Activated naive CD4-positive, alpha-beta T cell treated with anti-CD3 and anti-CD28 coated beads, Interleukin-2, amount 50 U/mL, for 24 hours (primary cell): ENCODE measurements at regions not wholly inside any gene's neighbourhood (a gene's known extent, or its start where the extent isn't known, plus 50 kb on each side); places are given as distances from the start of the nearest gene placed in this dataset.
"Not testable (repeated sequence)": the region's sequence is repeated elsewhere in the genome, so short reads cannot be mapped to it uniquely, and the experiment has no call there.

Source experiments
- H3K27ac Mint-ChIP-seq: one replicate; pipeline ENCODE4 v1.8.0; 2021; ENCODE audit warnings: mild to moderate bottlenecking, mixed read lengths
- H3K27me3 Mint-ChIP-seq: one replicate; pipeline ENCODE4 v1.8.0; 2021; ENCODE audit warnings: mixed read lengths
- H3K36me3 Mint-ChIP-seq: one replicate; pipeline ENCODE4 v1.8.0; 2021; ENCODE audit warnings: mixed read lengths
- H3K4me1 Mint-ChIP-seq: one replicate; pipeline ENCODE4 v1.8.0; 2021; ENCODE audit warnings: mixed read lengths
- H3K4me3 Mint-ChIP-seq: one replicate; pipeline ENCODE4 v1.8.0; 2021; ENCODE audit warnings: mild to moderate bottlenecking, mixed read lengths
- H3K9me3 Mint-ChIP-seq: one replicate; pipeline ENCODE4 v1.8.0; 2021; ENCODE audit warnings: mixed read lengths

DNA sequence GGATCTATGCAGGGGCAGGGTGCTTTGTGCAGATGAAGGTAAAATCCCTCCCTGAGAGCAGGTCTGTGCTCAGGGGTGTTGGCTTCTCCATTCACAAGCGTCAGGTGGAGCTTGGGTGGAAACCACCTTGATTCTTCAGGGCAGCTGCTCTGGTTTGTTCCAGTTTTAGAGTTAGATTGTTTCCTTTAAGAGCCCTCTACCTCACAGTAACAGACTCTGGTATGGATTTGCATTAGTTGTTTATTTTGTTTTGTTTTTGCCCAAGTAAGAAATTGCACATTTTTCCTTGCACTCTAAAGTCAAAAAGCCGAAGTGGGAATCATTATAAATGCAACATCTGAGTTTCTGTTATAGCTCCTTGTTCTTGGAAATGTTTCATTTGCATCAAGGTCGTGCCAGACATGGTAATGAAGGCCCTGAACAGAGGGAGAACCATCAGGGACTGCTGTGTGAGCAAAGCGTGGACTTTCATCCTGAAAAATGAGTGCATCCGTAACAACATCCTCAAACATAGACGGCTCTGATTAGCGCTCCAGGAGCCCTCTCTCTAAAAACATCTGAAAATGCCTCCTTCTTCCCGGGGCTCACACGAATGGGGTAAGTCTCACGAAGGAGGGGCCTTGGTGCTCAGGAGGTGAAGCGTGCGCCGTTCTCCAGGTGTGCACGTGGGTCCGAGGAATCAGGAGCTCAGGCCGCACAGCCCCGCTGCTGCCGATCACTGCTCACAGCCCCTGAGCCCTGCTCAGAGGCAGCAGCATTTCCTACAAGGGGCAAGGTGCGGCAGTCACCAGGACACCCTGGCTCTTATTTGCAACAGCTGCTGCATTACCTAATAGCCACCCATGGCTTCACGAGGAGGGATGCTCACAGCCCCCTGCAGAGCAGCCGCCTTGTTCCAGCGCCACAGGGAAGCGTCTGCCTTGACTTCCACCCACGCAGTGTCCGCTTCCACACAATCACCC is 396.7 kb upstream of the ANKRD20A1 start:
- H3K4me3 Mint-ChIP-seq, H3K27me3 Mint-ChIP-seq, H3K4me1 Mint-ChIP-seq, H3K27ac Mint-ChIP-seq, H3K9me3 Mint-ChIP-seq, H3K36me3 Mint-ChIP-seq: not testable (repeated sequence)

DNA sequence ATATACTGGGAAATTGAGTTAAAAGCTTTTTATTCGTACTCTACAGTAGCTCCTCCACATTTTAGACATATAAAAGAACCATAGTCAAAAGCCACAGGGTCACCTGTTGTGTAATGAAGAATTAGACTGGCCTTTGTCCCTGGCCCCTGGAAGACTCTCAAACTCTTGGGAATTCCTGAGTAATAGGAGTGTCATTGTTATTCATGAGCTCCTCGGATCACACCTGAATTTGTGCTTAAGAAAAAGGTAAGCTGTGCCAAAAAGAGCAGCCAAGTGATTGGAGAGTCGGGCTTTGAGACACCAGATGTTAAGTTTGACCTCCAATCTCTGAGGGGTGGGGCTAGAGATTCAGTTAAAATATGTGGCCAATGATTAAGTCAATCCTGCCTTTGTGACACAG is 405.8 kb upstream of the ANKRD20A1 start:
- not testable (repeated sequence) for H3K27ac Mint-ChIP-seq, H3K4me1 Mint-ChIP-seq, H3K36me3 Mint-ChIP-seq, H3K9me3 Mint-ChIP-seq, H3K4me3 Mint-ChIP-seq, H3K27me3 Mint-ChIP-seq

DNA sequence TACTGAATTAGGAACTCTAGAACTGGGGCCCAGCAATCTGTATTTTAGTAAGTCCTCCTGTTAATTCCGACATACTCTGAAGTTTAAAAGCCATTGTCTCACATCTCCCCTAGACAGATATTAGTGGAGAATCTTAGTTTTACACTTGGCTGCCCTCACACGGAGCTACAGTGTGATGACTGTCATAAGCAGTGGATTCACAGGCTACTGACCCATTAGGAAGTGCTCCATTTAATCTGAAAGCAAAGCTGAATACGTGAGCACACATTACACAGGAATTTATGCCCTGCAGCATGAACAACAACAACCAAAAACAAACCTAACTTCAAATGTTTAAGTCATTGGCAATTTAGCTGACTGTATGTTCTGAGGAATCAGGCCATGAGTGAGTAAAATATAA is 416.4 kb upstream of the ANKRD20A1 start:
- not testable (repeated sequence) for H3K27ac Mint-ChIP-seq, H3K4me3 Mint-ChIP-seq, H3K9me3 Mint-ChIP-seq, H3K36me3 Mint-ChIP-seq, H3K4me1 Mint-ChIP-seq, H3K27me3 Mint-ChIP-seq

DNA sequence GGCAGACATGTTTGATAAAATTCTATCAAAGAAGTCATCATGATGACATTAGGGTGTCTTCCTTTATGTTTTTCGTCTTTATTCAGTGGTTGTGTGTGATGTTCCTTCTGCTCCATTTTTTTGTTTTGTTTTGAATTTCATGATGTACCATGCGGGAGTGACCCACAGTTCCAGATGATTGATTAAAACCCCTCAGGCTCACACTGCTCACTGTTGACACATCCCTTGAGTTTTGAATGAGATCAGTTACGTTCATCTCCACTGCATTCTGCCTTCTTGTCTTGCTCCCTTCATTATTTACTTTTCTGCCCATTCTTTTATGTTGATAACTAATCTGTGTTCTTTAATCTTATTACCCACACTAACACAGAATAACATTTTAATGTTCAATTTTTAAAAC is 421.7 kb upstream of the ANKRD20A1 start:
- H3K27ac Mint-ChIP-seq, H3K4me3 Mint-ChIP-seq, H3K36me3 Mint-ChIP-seq: not testable (repeated sequence)

DNA sequence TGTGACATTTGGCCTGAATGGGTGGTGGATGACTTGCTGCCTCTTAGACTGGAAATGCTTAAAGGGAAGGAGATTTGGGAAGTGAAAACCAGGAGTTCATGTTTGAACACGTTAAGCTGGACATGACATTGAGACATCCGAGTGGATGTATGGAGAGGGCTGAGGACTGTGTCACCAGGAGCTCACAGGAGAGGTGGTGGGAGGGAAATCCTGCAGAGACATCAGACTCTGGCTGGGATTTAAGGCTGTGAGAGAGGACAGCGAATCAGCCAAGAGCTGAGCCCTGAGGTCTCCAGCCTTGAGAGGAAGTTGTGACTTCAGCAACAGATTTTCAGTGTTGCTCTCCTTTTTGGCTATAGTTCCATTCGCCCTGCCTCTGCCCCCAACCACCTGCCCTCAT is 432.5 kb upstream of the SPATA31A3 start:
- H3K36me3 Mint-ChIP-seq: not testable (repeated sequence)

More for the DNA sequence above, 421.7 kb upstream of the ANKRD20A1 start:
- not testable (repeated sequence) for H3K4me1 Mint-ChIP-seq, H3K27me3 Mint-ChIP-seq, H3K9me3 Mint-ChIP-seq

DNA sequence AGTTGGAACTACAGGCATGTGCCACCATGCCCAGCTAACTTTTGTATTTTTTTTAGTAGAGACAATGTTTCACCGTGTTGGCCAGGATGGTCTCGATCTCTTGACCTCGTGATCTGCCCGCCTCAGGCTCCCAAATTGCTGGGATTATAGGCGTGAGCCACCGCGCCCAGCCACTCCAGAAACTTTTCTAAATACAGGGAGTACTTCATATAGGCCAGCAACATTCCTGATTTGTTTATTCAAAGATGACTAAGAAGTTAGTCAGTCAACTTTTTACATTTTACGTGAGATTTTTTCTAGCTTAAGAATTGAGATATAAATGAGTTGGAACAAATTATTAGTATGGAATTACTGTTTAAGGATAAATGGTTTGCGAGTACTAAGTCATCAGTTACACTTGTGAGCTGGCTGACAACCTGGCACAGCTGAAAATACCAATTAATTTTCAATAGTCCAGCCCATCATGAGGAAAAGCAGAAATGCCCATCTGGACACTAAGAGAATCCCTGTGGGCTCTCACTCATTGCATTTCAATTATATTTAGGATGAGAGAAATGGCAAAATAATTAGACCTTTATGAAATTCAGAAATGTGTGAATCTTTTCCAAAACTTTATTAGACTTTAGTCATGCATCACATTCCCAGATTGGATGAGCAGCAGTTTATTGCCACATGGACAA is 430.8 kb upstream of the SPATA31A3 start:
- H3K4me1 Mint-ChIP-seq, H3K27me3 Mint-ChIP-seq, H3K27ac Mint-ChIP-seq, H3K9me3 Mint-ChIP-seq, H3K4me3 Mint-ChIP-seq, H3K36me3 Mint-ChIP-seq: not testable (repeated sequence)

More for the DNA sequence above, 432.5 kb upstream of the SPATA31A3 start:
- H3K27me3 Mint-ChIP-seq, H3K27ac Mint-ChIP-seq, H3K4me1 Mint-ChIP-seq, H3K9me3 Mint-ChIP-seq, H3K4me3 Mint-ChIP-seq: not testable (repeated sequence)

DNA sequence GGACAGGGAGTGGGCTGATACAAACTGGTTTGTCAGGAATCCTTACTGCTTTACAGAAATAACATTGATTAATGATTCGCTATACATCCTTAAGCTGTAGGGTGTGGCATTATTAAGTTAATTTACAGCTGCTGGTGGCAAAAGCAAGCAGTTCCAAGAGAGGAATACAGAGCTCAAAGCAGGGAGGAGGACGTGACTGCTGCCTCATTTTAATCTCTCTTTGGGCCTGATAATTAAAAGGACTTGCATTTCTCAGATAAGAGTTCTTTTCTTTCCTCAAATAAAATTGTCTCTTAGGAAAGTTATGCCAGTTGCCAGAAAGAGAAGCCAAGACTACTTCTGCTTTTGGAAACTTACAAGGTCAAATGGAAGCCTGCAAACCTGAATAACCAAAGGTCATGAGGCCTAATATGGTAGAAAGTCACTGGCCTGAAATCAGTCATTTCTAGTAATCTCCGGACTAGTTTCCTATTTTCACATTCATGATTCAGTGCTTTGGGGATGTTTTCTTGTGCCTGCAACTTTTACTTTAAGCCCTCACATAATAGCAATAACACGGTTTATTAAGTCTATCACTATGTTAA is 426.2 kb upstream of the SPATA31A3 start:
- not testable (repeated sequence) for H3K4me1 Mint-ChIP-seq, H3K27ac Mint-ChIP-seq, H3K27me3 Mint-ChIP-seq, H3K4me3 Mint-ChIP-seq, H3K9me3 Mint-ChIP-seq, H3K36me3 Mint-ChIP-seq

DNA sequence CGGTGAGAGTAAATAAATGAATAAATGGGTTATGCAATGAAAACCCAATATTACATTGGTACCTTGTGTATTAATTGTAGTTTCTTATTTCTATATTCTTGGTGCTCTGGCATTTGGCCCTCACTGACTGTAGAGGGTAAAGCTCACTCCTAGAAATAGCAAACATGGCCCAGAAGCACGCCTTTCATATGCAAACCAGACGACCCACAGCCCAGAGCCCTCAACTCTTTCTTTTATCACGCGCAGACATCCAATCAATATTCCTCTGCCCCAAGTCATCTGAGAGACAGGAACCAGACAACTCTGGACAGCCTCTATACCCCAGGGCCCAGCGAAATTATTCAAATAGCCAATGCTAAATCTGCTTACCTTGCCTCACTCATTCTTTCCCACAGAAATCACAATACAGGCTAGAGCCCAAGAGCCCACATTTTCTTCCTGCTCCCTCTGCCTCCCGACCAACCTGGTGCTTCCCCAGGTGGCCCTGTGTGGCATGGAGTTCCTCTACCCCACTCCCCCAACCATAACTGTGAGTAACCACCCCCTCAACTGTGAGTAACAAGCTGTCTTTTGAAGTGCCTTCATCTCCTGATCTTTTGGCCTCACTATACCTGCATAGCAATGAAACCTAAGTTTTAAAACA is 425.1 kb upstream of the SPATA31A3 start:
- not testable (repeated sequence) for H3K36me3 Mint-ChIP-seq, H3K27me3 Mint-ChIP-seq, H3K4me1 Mint-ChIP-seq, H3K4me3 Mint-ChIP-seq, H3K27ac Mint-ChIP-seq, H3K9me3 Mint-ChIP-seq

DNA sequence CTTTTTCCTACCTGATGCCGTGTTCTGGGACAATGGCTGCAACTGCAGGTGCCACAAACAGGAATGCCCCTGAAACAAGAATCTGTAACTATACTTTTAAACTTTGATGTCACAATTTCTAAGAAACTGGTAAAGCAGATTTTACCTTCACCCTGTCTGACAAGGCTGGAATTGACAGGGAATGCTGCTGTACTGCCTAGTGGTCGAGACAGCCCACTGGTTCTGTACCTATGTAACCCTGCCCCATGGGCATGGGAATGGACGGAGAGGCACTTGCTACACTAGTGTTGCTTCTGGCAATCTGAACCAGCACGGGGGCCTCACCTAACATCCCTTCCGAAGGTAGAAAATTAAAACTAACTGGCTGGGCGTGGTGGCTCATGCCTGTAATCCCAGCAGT is 424.3 kb upstream of the SPATA31A3 start:
- not testable (repeated sequence) for H3K4me3 Mint-ChIP-seq, H3K4me1 Mint-ChIP-seq, H3K9me3 Mint-ChIP-seq, H3K27me3 Mint-ChIP-seq, H3K27ac Mint-ChIP-seq, H3K36me3 Mint-ChIP-seq

DNA sequence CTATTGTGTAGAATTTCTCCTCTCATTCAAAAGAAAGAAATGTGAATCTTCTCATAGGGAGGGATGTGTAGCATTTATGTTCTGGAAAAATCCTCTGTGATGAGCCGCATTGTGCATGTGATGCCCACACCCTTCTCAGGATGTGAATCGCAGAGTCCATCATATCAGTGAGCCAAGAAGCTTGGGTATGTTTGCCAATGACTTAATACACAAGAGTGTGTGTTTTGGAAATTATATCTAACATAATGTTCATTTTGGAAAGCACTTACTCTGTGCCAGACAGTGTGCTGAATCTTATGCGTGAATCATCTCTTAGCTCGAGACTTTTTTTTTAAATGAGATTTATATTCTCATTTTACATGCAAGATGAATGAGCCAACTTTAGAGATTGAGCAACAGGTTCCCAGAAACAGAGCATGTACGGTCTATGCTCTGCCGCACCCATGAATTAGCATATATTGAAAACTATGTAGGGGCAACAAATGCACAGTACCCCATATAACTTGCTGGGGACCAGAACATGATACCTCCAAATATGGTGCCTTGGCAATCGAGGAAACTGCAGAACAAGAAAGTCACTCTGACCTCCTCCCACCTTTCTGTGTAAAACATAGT is 418.4 kb upstream of the SPATA31A3 start:
- H3K27me3 Mint-ChIP-seq, H3K27ac Mint-ChIP-seq, H3K4me1 Mint-ChIP-seq, H3K36me3 Mint-ChIP-seq, H3K4me3 Mint-ChIP-seq, H3K9me3 Mint-ChIP-seq: not testable (repeated sequence)

DNA sequence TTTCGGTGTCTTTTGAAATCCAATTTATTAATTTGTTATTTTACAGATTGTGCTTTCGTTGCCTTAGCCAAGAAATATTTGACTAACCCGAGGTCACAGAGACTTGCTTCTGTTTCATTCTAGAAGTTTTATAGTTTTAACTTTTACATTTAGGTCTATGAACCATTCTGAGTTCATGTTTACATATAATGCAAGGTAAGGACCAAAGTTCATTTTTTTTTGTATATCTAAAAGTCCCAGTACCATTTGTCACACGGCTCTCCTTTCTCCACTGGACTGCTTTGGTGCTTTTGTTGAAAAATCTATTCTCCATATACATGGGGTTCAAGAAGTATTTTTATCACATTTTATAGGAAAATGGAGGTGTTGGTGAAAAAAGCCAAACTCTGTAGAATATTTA is 411.4 kb upstream of the SPATA31A3 start:
- H3K4me3 Mint-ChIP-seq, H3K4me1 Mint-ChIP-seq, H3K27ac Mint-ChIP-seq, H3K9me3 Mint-ChIP-seq, H3K27me3 Mint-ChIP-seq, H3K36me3 Mint-ChIP-seq: not testable (repeated sequence)

DNA sequence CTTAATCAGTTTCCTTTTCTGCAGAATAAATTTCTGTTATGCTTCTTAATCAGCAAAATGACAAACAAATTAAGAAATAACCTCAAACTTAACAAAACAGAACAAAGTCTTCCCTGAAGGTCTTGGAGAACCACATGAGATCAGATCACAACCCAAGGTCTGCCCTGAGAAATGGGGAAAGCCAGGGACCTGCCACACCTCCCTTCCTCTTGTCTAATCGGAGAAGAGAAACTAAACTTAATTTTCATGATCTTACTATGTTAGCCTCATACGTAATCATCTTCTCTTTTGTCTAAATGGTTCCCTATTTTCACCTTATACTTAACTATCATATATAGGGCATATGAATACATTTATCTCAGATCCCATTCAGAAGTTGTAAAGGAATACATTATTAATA is 405.4 kb upstream of the SPATA31A3 start:
- not testable (repeated sequence) for H3K9me3 Mint-ChIP-seq, H3K27me3 Mint-ChIP-seq, H3K4me3 Mint-ChIP-seq, H3K36me3 Mint-ChIP-seq, H3K4me1 Mint-ChIP-seq, H3K27ac Mint-ChIP-seq

DNA sequence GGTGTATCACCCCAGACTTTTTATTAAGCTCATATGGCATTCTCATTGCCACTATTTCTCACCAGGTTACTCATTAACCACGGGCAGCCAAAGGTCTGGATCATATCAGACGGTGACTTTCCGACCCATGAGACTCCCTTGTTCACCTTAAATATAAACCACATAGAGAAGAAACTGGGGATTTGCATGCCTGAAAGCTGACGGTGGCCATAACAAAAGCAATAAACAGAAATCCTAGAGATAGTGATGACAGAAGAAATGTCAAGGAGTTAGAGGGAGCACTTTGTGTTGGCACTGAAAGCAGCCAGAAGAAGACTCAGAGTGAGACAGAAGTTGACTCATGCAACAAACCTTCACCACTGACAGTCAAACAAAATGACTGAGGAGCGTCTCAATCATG is 402.4 kb upstream of the SPATA31A3 start:
- H3K4me1 Mint-ChIP-seq, H3K27me3 Mint-ChIP-seq, H3K4me3 Mint-ChIP-seq, H3K36me3 Mint-ChIP-seq, H3K27ac Mint-ChIP-seq, H3K9me3 Mint-ChIP-seq: not testable (repeated sequence)

DNA sequence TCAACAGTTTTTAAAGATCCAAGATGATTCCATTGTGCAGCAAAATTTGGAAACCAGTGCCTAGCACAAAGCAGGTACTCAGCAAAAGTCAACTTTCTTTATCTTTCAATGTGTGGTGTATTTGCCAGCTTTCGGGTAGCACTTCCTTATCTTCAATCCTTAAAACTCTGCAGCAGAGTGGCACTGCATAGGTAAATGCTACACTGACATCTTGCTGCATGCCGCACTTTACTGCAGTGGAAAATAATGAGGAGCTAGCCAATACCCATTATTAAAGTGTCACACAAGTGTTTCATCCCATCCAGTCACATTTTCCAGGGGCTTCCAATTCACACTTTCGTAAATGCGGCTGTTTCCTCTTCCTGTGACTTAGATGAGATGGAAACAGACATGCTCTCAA is 401.7 kb upstream of the SPATA31A3 start:
- not testable (repeated sequence) for H3K36me3 Mint-ChIP-seq, H3K27ac Mint-ChIP-seq, H3K27me3 Mint-ChIP-seq, H3K9me3 Mint-ChIP-seq, H3K4me3 Mint-ChIP-seq, H3K4me1 Mint-ChIP-seq

DNA sequence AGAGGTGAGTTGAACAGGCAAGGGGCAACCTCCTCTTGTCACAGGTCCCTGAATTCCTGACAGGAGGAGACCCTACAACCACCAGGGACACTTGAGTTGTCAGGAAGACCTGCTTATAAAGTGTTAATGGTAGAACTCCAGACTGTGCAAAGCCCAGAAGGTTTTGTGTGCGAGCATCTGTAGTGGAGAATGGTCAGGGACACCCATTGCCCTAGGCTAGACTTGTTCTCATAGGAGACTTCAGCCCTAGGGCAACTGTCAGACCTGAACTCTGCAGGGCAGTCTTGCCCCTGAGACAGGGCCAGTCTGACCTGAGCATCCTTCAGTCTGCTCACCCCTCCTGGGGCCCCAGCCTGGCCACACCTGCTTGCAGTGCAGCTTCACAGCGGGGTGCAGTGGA is 377.3 kb upstream of the SPATA31A3 start:
- H3K4me1 Mint-ChIP-seq, H3K9me3 Mint-ChIP-seq, H3K36me3 Mint-ChIP-seq, H3K4me3 Mint-ChIP-seq, H3K27me3 Mint-ChIP-seq, H3K27ac Mint-ChIP-seq: not testable (repeated sequence)

DNA sequence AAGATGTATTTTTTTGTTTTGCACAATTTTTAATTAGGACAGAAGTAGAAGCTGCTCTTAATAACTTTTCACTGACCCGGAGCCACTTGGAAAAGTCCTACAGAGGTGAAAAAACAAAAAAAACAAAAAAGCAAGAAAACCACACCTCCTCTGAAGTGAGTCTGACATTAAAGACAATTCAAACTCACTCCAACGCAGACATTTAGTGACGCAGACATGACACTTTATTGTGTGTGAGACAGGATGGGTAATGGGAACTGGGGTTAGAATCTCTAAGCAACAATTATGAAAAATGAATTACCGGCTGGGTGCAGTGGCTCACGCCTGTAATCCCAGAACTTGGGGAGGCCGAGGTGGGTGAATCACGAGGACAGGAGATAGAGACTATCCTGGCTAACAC is 370.0 kb upstream of the SPATA31A3 start:
- not testable (repeated sequence) for H3K4me3 Mint-ChIP-seq, H3K4me1 Mint-ChIP-seq, H3K36me3 Mint-ChIP-seq

More for the DNA sequence above, 370.0 kb upstream of the SPATA31A3 start:
- not testable (repeated sequence) for H3K9me3 Mint-ChIP-seq, H3K27me3 Mint-ChIP-seq, H3K27ac Mint-ChIP-seq
